ENCODE measurements at regions not wholly inside any gene's neighbourhood (a gene's known extent, or its start where the extent isn't known, plus 50 kb on each side); places are given as distances from the start of the nearest gene placed in this dataset.
"Not testable (repeated sequence)": the region's sequence is repeated elsewhere in the genome, so short reads cannot be mapped to it uniquely, and the experiment has no call there.

DNA sequence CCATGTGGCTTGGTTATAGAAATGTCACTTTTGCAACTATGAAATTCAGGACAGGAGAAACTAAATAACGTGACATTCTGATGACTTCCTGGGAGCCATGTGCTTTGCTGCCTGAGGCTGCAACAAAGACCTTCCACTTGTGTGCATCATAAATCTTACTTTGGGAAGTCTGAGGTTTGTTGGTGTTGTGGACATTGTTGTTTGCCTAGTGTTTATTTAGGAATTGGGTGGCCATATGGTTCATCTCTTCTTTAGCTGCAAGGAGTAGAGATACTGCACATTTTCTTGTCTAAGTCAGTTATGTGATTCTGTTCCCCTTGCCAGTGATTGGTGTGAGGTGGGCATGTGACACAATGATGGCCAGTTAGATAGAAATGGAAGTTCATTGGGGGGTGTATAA, 167.3 kb upstream of the SSTR1 start:
- no peak for DNase-seq (ENCODE audit: low read depth in 4 of 4, low spot score in 2 of 4)

DNA sequence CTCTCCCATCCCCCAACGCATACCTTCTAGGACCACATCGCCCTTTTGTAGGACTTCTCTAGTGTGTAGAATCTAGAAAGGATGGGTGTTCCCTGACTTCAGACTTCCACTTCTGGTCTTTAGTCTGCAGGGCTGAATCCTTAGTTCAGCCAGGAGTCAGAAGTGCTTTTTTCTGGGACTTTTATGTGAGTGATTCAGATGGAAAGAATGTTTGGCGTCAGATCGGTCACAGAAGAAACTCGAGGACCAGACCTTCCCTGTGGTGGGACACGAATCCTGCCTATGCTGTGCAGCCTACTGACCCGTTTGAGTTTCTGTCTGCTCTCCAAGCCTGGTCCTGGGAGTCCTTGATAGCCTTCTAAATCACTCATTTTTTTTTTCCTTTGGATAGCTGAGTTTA, 165.4 kb upstream of the SSTR1 start:
- peak in 1 of 4 donors; percentile 20 for DNase-seq (ENCODE audit: low read depth in 4 of 4, low spot score in 2 of 4)

DNA sequence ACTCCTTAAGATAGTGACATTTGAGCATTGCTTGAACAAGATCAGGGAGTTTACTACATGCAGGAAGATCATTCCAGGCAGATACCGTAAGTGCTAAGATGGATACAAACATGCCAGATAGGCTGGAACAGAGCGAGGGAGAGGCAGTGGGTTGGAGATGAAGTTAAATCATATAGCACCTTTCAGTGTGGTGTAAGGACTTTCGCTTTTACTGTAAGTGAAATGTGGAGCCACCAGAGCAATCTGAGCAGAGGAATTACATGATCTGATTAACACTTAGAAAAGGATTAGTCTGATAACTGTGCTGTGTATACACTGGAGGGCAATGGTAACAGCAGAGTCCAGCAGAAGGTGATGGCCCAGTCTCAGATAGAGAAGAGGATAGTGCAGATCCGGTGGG, 163.0 kb upstream of the SSTR1 start:
- DNase-seq (ENCODE audit: low read depth in 4 of 4, low spot score in 2 of 4) = no peak

DNA sequence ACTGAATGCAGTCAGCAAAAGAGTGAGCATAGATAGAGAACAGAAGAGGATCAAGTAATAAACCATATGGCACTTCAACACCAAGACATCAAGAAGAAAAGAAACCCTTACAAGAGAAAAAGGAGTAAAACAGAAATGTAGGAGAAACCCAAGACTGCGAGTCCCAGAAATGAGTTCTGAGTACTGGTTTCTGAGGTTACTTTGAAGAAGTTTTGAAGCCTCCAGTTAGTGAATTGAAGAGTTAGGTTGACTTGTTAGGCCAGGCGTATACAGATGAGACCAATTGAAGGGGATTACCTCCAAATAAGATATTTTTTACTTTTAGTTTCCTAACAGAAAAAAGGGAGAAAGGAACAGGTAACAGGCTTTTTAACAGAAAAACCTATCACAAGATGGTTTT, 162.2 kb upstream of the SSTR1 start:
- no peak for DNase-seq (ENCODE audit: low read depth in 4 of 4, low spot score in 2 of 4)

DNA sequence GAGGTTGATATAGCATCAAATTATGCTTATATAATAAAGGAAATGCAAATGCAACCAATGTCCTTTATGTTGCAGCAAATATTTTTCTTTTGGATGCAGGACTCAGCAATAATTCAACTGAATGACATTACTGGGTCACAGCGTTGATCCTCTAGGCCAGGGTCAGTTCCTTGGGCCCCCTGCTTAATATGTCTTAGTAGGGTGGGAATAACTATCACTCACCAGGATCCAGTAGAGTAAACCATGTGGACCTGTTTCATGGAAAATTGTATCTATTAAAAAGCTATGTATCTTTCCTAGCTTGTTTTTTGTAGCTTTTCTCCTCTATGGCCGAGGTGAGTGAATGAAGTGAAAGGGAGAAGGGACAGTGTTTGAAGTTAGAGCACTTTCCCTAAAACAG, 161.5 kb upstream of the SSTR1 start:
- DNase-seq (ENCODE audit: low read depth in 4 of 4, low spot score in 2 of 4) = no peak

DNA sequence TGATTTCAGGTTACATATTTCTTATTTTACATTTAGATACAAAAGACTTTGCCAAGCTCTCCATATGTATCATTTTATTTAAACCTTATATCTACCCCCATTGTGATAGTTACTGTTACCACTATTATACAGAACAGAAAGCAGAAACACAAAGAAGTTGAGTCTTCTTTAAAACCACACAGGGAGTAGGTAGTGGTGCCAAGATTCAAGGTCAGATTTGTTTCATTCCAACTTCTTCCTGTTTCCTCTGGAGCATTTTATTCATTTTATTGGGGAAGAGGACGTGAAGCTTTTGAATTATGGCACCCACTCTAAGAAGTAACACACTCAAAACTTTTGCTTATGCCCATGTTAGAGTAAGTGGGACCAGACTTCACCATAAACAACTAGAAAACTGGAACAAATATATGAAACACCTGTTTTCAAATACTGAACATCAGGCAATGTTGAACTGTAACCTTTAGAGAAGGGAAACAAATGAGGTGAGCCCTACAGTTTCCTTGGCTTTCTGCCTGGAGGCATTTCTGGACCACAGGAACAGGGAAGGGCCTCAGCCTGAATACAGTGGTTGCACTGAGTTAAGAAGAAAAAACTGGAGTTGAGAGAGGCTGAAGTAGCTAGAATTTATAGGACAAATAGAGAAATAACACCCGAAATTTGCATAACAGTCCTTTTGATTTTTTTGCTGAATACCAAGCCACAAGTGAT, 160.4 kb upstream of the SSTR1 start:
- DNase-seq (ENCODE audit: low read depth in 4 of 4, low spot score in 2 of 4) = no peak

DNA sequence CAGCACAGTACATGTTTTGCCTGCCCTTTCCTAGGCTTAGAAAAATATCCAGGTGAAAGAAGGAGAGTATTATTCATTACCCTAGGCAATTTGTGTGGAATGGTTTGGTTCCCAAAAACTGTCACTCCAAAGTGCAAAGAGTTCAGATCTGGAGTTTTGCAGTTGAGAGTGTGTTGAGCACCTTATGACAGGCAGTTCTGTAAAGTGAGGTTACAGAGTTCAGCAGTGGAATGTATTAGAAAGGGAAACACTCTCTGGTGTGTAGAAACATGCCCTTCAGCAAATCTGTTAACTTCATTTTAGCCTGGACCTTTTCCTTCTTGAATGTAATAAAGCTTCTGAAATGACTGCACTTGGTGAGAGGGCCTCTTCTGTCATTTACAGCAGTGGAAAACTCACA, 154.0 kb upstream of the SSTR1 start:
- DNase-seq (ENCODE audit: low read depth in 4 of 4, low spot score in 2 of 4) = no peak

DNA sequence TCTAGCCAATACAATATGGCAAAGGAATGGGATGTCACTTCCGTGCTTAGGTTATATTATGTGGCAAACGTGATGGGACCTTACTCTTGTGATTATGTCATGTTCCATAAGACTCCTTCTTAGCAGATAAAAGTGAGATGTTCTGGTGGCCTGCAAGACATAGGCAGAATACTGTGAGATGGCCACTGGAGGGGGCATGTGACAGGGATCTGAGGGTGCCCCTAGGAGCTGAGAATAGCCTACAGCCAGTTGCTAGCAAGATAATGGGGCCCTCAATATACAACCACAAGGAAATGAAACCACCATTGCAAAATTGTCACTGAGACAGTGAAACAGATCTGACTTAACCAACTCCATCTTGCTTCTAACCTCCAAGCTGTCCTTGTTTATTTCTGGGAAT, 151.4 kb upstream of the SSTR1 start:
- no peak for DNase-seq (ENCODE audit: low read depth in 4 of 4, low spot score in 2 of 4)

DNA sequence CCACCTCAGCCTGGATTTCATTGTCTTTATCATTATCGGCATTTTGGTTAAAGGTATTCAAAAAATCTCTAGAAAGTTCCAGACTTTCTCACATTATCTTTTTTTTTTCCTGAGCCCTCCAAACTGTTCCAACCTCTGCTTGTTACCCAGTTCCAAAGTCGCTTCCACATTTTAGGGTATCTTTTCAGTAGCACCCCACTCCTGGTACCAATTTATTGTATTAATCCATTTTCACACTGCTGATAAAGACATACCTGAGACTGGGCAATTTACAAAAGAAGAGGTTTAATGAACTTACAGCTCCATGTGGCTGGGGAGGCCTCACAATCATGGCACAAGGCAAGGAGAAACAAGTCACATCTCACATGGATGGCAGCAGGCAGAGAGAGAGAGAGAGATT, 145.5 kb upstream of the SSTR1 start:
- DNase-seq (ENCODE audit: low read depth in 4 of 4, low spot score in 2 of 4) = not testable (repeated sequence)

DNA sequence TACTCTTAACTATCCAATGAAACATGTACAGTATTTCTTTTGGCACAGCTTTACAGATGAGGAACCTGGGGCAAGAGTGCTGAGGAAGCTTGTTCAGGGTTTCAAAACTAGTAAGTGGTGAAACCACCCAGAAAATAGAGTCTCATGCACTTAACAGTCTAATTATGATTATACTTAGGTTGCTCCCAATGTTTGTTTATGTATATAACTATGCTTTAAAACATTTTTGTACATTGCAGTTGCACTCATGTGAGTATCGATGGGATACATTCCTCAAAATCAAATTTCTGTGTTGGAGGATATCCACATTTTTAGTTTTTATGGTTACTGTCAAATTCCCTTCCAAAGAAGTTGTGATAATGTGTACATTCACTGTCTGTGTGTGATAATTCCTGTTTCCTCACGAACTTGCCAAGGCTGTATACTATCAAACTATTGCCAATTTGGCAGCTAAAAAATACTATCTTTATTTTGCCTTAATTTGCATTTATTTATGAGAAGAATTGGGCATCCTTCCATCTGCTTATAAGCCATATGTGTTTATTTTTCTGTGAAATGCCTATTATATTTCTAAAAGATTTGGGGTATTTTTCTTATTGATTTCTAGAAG, 143.9 kb upstream of the SSTR1 start:
- no peak for DNase-seq (ENCODE audit: low read depth in 4 of 4, low spot score in 2 of 4)

DNA sequence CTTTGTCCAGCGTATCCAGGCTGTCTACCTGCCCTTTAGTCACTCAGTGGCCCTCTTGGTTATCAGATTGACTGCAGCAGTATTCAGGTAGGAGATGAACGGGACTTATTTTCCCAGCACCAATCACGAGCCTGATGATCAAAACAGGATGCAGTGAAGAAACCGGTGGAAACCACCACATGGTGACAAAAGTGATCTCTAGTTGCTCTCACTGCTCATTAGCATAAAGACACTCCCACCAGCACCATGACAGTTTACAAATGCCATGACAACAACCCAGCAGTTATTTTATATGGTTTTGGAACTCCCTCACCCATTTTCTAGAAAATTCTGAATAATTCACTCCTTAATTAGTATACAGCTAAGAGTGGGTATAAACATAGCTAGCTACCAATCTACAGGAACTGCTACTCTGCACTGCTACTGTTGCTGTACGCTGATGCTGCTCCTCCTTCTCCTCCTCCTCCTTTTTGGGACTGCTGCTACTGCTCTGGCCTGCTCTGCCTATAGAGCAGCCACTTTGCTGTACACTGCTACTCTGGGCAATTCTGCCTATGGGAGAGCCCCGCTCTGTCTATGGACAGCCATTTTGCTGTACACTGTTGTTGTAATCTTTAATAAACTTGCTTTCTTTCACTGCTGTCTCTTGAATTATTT, 142.5 kb upstream of the SSTR1 start:
- no peak for DNase-seq (ENCODE audit: low read depth in 4 of 4, low spot score in 2 of 4)

DNA sequence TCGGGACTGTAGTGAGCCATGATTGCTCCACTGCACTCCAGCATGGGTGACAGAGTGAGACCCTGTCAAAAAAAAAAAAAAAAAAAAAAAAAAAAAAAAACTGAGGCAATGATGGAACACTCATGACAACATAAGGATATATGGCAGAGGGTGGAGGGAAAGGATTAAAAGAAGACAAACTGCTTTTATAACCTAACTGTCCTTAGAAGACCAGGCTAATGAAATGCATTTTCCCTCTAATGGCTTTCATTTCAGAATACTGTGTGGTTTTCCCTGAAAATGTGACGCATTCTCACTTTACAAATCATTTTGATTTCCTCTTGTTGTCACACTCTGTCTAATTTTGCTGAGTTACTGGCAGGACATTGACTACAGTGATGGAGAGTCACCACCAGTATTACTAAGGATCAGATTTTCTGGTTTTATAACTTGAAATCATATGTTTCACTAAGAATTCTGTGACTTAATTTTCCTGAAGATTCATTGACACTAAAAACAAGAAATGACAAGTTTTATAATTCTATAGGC, 137.6 kb upstream of the SSTR1 start:
- DNase-seq (ENCODE audit: low read depth in 4 of 4, low spot score in 2 of 4) = no peak

DNA sequence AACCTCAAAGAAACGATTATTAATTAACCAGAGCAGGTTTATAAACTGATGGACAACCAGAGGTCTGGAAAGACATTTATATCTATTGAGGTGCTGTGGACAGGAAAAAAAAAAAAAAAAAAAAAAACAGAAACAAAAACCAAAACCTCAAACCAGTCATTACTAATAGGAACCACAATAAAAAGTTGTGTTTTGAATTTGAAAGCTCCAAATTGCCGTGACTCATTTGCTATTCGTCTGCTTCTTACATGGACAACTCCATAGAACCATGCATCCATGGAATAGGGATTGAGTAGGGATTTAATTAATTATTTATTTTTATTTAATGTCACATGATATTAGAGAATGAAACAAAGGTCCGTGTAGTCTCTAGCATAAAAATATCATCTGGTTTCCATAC, 134.1 kb upstream of the SSTR1 start:
- DNase-seq (ENCODE audit: low read depth in 4 of 4, low spot score in 2 of 4) = no peak

DNA sequence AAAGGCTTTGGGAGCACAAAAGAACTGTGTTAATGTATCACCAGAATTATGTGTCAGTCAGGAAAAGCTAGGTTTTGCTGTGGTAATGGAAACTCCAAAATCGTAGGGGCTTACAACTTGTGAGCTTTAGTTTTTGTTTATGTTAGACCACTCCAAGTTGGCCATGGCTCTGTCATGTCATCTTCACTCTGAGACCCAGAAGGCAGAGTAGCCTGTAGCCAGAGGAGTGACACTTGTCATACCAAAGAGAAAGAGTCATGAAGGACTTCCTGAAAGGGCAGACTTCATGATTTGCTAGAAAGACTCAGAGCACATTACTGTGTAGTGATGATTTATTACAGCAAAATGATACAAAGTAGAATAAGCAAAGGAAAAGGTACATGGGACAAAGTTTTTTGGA, 133.6 kb upstream of the SSTR1 start:
- no peak for DNase-seq (ENCODE audit: low read depth in 4 of 4, low spot score in 2 of 4)

DNA sequence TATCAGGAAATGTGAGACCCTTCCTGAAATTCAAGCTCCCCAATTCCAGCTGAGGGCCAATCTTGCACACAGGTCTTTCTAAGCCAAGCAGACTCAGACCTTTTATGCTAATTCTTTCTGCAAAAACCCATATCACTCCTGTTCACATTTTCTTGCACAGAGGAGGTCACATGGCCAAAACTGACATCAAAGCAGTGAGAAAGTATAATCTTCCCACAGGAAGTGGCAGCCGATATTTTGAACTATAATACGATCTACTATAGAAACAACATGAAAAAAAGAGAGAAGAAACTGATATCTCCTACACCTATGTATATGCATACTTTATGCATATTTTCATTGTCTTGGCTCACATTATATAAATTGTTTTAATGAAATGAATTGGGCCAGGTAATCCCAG, 132.9 kb upstream of the SSTR1 start:
- no peak for DNase-seq (ENCODE audit: low read depth in 4 of 4, low spot score in 2 of 4)

DNA sequence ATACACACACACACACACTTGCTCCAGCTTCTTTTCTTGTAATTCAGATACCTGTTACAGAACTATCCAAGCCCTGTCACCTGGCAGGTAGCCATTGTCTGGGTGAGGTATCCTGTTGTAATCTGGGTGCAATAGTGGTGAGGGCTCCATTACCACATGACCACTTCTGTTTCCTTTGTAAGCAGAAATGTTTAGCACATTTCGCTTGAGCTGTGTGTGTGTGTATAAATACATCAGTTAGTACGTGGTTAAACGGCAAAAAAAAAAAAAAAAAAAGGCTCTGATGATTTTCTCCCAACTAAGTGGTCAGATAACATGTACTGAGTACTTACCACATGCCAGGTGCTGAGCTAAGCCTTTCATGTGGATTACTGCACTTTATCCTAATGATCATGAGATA, 129.3 kb upstream of the SSTR1 start:
- no peak for DNase-seq (ENCODE audit: low read depth in 4 of 4, low spot score in 2 of 4)

DNA sequence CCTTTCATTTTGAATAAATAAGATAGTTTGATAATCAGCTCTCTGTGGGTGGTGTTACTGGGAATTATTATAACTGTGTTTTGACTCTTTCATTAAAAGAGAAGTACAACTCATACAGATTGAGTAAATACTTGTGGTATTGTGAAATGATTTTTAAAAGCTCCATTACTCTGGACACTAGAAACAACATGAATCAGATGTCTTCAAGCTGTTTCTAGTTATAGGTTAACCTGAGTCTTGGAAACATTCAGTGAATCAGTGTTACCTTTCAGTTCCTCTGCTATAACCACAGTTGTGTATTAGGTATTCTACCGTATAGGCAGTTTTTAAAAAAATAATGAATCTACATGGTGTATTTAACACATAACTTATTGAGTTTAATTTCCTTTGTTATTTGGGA, 128.4 kb upstream of the SSTR1 start:
- no peak for DNase-seq (ENCODE audit: low read depth in 4 of 4, low spot score in 2 of 4)

DNA sequence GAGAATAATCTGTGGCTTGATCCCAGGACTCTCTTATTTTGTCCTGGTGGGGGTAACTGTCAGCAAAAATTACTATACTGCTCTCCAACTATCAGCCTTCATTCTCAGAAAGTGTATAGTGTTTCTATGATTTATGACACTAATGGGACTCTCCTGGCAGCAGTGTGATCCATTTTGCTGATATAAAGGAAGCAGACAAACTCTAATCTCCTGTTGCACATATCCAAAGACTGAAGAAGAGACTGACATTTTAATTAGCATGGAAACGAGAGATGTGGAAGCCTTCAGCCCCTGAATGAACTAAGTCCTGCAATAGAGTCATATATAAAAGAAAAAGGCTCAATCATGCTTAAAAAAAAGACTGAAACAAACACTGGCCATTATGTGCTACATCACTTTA, 127.8 kb upstream of the SSTR1 start:
- peak in 1 of 4 donors; percentile 28 for DNase-seq (ENCODE audit: low read depth in 4 of 4, low spot score in 2 of 4)

DNA sequence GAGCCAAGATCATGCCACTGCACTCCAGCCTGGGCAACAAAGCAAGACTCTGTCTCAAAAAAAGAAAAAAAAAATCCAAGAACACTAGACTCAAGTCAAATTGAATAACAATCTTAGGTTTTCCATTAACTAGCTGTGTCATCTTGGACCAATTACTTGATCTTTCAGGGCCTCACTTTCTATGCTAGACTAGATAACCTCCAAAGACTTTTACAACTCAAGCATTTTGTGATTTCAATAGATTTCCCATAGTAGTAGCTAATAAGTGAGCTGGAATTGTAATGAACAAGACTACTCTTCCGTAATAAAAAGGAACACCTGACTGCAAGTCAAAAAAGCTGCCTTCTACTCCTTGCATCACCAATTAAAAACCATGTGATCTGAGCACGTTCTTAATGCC, 127.0 kb upstream of the SSTR1 start:
- DNase-seq (ENCODE audit: low read depth in 4 of 4, low spot score in 2 of 4) = no peak

DNA sequence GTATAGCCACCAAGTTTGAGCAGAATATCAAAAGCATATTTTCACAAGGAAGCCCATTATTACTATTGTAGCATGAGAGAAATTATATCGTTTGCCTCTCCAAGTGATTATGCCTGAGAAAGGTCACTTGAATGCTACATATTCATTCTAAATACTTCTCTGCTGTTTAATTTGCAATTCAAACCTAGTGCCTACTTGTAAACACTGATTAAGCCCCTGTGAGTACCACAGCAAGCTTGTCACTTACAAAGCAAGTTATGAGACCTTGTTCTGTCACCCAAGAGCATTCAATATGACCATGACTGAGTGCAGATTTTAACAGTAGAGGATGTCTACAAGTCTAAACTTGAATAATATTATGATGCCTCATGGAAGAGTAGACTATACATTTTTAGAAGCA, 124.7 kb upstream of the SSTR1 start:
- DNase-seq (ENCODE audit: low read depth in 4 of 4, low spot score in 2 of 4) = no peak

DNA sequence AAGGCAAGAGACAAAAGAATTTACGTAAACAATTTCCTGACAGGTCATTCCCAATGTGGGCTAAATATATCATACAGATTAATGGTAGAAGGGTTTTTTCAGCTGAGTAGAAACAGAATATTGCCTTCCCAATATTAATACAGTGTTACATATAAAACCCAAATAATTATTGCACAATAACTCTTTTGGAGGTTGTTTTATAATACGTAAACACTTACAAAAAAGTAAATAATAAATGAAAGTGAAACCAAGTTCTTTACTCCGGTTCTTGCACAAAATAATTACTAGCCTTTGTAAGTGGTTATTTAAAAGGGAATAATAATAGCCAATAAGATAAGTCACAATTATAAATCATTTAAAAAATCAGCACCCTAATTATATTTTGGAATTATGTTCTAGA, 118.6 kb upstream of the SSTR1 start:
- DNase-seq (ENCODE audit: low read depth in 4 of 4, low spot score in 2 of 4) = no peak

DNA sequence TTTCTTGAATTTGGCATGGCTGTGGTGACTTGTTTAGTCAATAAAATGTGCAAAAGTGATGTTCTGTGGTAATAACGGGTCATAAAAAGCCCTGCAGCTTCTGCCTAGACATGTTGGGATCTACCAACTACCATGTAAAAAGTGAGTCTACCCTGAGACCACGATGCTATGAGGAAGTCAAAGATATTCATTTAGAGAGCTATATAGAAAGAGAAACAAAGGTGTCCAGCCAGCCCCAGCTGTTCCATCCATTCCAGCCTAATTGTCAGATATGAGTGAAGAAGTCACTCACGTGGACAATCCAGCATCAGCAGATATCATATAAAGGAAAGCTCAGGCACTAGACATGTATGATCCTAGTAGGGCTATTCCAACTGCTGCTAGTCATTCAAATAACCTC, 117.2 kb upstream of the SSTR1 start:
- DNase-seq (ENCODE audit: low read depth in 4 of 4, low spot score in 2 of 4) = no peak
